IPS DF 6.9 (cell line): ENCODE measurements at regions not wholly inside any gene's neighbourhood (a gene's known extent, or its start where the extent isn't known, plus 50 kb on each side); places are given as distances from the start of the nearest gene placed in this dataset.
A peak's percentile ranks its signal among the peaks of the same experiment; 100 is the strongest.
"Not testable (repeated sequence)": the region's sequence is repeated elsewhere in the genome, so short reads cannot be mapped to it uniquely, and the experiment has no call there.

Experiments
- DNase-seq: peaks from one replicate; pipeline ENCODE4 v3.0.0-alpha.2; 2013; ENCODE audit warnings: low read depth, low spot score
- H3K27ac ChIP-seq: one replicate; pipeline ENCODE4 v1.5.1; 2013; ENCODE audit warnings: low read length, control low read depth
- H3K27me3 ChIP-seq: 2 replicates; pipeline ENCODE4 v1.6.1; 2013; ENCODE audit warnings: mild to moderate bottlenecking, low read length; ENCODE audit not compliant: control insufficient read depth, insufficient read depth
- H3K36me3 ChIP-seq: 2 replicates; pipeline ENCODE4 v1.6.1; 2013; ENCODE audit warnings: low read length; ENCODE audit not compliant: control insufficient read depth, insufficient read depth
- H3K4me1 ChIP-seq: 2 replicates; pipeline ENCODE4 v1.6.1; 2013; ENCODE audit warnings: low read length; ENCODE audit not compliant: control insufficient read depth, insufficient read depth
- H3K4me3 ChIP-seq: 2 replicates; pipeline ENCODE4 v1.5.1; 2013; ENCODE audit warnings: mild to moderate bottlenecking, low read length
- H3K9me3 ChIP-seq: 2 replicates; pipeline ENCODE4 v1.6.1; 2013; ENCODE audit warnings: low read length, inconsistent platforms; ENCODE audit not compliant: control insufficient read depth, insufficient read depth
- WGBS: extraction: QIAGEN DNeasy Blood & Tissue Kit; methylation state at CpG from one replicate; pipeline ENCODE4 v1.1.7; 2013; ENCODE audit warnings: mixed read lengths, missing lambda C conversion rate; ENCODE audit not compliant: insufficient read length, insufficient coverage; 5-methylcytosine and 5-hydroxymethylcytosine counted together

DNA sequence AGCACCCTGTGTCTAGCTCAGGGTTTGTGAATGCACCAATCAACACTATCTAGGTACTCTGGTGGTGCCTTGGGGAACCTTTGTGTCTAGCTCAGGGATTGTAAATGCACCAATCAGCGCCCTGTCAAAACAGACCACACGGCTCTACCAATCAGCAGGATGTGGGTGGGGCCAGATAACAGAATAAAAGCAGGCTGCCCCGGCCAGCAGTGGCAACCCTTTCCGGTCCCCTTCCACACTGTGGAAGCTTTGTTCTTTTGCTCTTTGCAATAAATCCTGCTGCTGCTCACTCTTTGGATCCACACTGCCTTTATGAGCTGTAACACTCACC lies 138.4 kb downstream of the RFX6 start:
- not testable (repeated sequence) for H3K4me1 ChIP-seq, H3K27ac ChIP-seq, H3K4me3 ChIP-seq, H3K9me3 ChIP-seq, H3K36me3 ChIP-seq, H3K27me3 ChIP-seq, DNase-seq
- no CpG with 5 or more reads among the region's 4 CpGs for WGBS

DNA sequence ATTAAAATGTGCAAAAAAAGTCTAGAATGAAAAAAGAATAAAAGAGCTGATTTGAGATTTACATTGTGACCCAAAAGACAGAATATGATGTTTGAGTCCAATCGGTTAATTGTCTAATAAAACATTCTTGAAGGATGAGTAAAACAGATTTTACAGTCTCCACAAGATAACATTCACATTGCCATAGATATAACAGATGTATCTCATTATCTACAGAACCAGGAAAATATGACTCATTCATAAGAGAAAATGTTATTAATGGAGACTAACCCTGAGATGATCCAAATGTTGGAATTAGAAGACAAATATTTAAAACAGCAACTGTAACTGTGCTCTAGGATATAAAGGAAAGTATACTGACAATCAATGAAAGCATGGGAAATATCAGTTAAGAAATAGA lies 141.7 kb downstream of the RFX6 start:
- Histone ChIP-seq H3K36me3 (no peaks in the 10 kb centered on the region), H3K27me3 (no peaks in the 10 kb centered on the region), H3K9me3 (no peaks in the 10 kb centered on the region), H3K4me1 (no peaks in the 10 kb centered on the region), H3K27ac (no peak overlapping the region), H3K4me3 (no peak overlapping the region)
- DNase-seq: no peak
- no CpG with 5 or more reads among the region's 1 CpG for WGBS

DNA sequence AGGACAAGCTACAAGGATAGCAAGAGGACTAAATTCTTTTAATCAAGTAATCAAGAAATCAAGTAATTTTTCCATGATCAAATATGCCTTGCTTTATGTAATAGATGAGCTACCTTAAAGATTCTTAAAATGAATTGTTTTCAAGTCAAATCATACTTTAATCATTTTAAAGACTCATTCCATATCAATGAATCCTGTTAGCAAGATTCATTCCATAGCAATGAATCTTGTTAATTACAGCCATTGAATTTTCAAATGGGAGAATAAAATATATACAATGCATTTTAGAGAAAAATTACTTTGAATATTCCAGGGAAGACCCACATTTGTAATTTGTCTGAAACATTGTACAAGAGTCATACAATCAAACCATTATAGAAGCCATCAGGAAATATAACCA lies 145.7 kb downstream of the RFX6 start:
- DNase-seq: no peak
- Histone ChIP-seq H3K36me3 (no peaks in the 10 kb centered on the region), H3K27me3 (no peaks in the 10 kb centered on the region), H3K4me1 (no peaks in the 10 kb centered on the region), H3K9me3 (no peaks in the 10 kb centered on the region), H3K4me3 (no peak overlapping the region), H3K27ac (no peak overlapping the region)

DNA sequence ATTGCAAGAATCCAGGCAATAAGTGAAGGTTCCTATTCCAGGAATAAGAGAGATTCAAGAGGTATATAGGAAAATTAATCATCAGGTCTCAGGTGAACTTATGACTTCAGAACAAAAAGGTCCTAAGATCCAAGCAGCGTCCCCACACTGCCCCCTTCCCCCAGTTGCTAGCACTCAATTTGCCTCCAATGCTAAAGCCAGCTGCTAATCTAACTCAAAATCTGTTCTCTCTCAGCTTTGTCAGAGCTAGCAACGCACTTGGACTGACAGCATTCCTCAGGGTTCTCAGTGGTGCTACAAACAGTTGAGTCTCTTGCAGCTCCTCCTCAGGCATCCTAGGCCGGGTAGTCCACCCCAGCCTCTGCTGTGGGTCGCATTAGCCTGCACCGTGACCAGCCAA lies 148.3 kb downstream of the RFX6 start:
- H3K4me1 ChIP-seq: no peaks in the 10 kb centered on the region
- H3K27ac ChIP-seq: no peak overlapping the region
- no peak overlapping the region for H3K4me3 ChIP-seq
- no peaks in the 10 kb centered on the region for H3K36me3 ChIP-seq
- DNase-seq: no peak
- H3K9me3 ChIP-seq: no peaks in the 10 kb centered on the region
- H3K27me3 ChIP-seq: no peaks in the 10 kb centered on the region
- WGBS: no CpG with 5 or more reads among the region's 5 CpGs

DNA sequence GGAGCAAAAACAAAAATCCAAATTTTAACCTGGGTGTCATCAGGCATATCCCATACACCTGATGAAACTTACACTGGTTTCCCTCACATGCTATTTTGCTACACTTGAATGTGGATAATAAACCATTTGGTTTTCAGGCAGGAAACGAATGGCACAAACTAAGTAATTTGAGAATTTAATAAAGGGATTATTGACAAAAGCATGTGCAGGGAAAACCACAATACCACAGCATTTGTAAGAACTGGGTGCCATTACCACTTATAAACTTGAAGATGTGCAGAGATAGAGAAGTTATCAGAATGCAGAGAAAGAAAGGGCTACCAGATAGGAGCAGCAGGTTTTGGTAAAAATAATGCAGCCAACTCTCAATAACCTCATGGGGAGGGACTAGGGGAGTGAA lies 151.2 kb downstream of the RFX6 start:
- DNase-seq: no peak
- H3K27ac ChIP-seq: no peak overlapping the region
- H3K4me1 ChIP-seq: no peaks in the 10 kb centered on the region
- no peaks in the 10 kb centered on the region for H3K9me3 ChIP-seq
- no CpG with 5 or more reads among the region's 1 CpG for WGBS
- no peaks in the 10 kb centered on the region for H3K36me3 ChIP-seq
- no peaks in the 10 kb centered on the region for H3K27me3 ChIP-seq
- no peak overlapping the region for H3K4me3 ChIP-seq

DNA sequence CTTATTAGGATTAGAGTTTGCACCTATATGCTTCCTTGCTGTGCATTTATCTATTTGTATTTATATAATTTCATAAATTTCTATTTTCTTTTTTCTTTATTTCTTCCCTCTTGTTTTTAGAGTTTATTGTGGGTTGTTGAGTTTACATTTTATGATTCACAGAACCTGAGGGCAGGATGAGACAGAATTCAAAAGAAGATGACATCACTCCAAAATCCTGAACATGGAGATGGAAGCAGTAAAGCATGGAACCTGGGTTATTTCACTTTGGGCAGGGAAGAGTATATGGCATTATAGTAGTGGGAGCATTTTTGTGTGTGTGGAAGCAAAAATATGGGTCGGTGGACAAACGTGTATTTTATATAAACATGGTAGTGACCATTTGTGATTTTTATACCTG lies 157.5 kb downstream of the RFX6 start:
- no peak for DNase-seq
- WGBS: no CpG with 5 or more reads among the region's 2 CpGs
- H3K4me3 ChIP-seq: no peak overlapping the region
- H3K9me3 ChIP-seq: no peaks in the 10 kb centered on the region
- H3K36me3 ChIP-seq: no peaks in the 10 kb centered on the region
- no peak overlapping the region for H3K27ac ChIP-seq
- H3K27me3 ChIP-seq: no peaks in the 10 kb centered on the region
- no peaks in the 10 kb centered on the region for H3K4me1 ChIP-seq

DNA sequence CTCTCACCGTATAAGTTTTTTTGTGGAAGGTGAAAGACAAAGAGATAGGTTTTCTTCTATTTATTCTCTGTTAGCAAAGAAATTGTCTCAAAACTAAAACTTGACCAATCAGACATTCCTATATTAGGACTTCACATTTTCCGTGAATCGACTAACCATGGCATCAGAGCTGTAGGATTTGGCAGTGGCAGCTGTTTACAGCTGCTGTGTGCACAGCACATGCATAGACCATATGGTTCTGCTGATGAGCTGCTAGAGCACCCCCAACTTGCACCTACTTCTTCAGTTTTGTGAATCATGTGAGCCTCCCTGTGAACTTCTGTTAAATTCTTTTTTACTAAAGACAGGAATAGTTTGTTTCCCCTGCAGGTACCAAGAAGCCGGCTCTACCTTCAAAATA lies 157.9 kb downstream of the RFX6 start:
- H3K4me3 ChIP-seq: no peak overlapping the region
- no peak overlapping the region for H3K27ac ChIP-seq
- no peaks in the 10 kb centered on the region for H3K4me1 ChIP-seq
- H3K9me3 ChIP-seq: no peaks in the 10 kb centered on the region
- DNase-seq: no peak
- H3K27me3 ChIP-seq: no peaks in the 10 kb centered on the region
- WGBS: no CpG with 5 or more reads among the region's 4 CpGs
- no peaks in the 10 kb centered on the region for H3K36me3 ChIP-seq

DNA sequence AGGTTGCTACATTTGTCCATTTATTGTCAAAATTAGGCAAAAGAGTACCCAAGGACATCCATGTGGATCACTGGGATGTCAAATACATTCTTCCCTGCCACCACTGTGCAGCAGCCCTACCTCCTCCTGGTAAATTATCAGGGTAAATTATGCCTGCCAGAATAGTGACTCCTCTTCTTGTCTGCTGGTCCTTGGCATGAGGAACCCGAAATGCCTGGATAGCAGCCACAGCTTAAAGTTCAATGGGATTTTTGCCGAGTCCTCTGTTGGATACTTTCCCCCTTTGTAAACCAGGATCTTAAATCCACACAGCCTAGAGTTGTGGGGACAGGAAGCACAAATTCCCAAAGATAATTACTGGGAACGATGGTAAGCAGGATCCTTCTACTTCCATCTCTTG lies 173.3 kb downstream of the RFX6 start:
- Histone ChIP-seq H3K27me3 (no peaks in the 10 kb centered on the region), H3K4me3 (no peak overlapping the region), H3K4me1 (no peaks in the 10 kb centered on the region), H3K27ac (no peak overlapping the region), H3K9me3 (no peaks in the 10 kb centered on the region), H3K36me3 (no peaks in the 10 kb centered on the region)
- no peak for DNase-seq
- no CpG with 5 or more reads among the region's 3 CpGs for WGBS

DNA sequence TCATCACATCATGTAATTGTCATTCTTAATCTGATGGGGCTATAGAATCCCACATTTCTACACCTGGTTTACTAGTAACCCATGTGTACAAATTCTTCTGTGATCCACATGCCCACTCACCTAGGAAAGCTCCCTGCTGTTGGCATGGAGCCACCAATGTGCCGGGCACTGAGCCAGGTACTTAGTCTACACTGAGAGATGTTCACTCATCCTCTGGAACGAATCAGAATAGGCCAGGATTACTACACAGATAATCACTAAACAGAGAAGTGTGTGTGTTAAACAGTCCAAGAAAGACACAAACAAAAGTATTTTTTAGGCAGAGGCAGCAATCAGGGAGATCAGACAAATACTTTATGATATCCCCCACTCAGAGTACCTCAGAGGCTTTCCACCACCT lies 193.2 kb upstream of the VGLL2 start:
- DNase-seq: no peak
- H3K36me3 ChIP-seq: no peaks in the 10 kb centered on the region
- no peaks in the 10 kb centered on the region for H3K27me3 ChIP-seq
- no CpG with 5 or more reads among the region's 2 CpGs for WGBS
- no peak overlapping the region for H3K4me3 ChIP-seq
- H3K27ac ChIP-seq: no peak overlapping the region
- H3K9me3 ChIP-seq: no peaks in the 10 kb centered on the region
- peaks cover 1% of the 10 kb centered on the region; the same call in 1 of the 2 replicates for H3K4me1 ChIP-seq

DNA sequence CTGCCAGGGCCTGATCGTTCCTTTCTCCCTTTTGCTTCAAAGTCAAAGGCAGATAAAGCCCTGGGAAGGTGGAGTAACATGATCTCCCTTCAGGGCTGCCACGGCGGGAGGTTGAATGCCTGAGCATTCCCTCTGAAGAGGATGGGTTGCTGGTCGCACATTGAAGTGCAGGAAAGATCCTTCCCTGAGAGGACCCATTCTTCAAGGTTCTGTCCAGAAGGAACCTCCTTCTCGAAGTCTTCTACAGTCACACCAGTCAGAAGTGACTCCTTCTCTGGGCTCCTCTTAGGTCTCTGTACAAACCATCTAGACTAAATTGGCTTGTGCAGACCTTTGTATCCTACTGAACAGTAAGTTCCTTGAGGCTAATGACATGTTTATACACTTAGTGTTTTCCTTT lies 192.6 kb upstream of the VGLL2 start:
- DNase-seq: peak; percentile 29
- no peaks in the 10 kb centered on the region for H3K27me3 ChIP-seq
- H3K27ac ChIP-seq: no peak overlapping the region
- H3K4me3 ChIP-seq: no peak overlapping the region
- H3K36me3 ChIP-seq: no peaks in the 10 kb centered on the region
- no CpG with 5 or more reads among the region's 5 CpGs for WGBS
- H3K4me1 ChIP-seq: 0 out of 2 replicates have a peak, but pooled peaks cover 1% of the 10 kb centered on the region
- H3K9me3 ChIP-seq: no peaks in the 10 kb centered on the region

DNA sequence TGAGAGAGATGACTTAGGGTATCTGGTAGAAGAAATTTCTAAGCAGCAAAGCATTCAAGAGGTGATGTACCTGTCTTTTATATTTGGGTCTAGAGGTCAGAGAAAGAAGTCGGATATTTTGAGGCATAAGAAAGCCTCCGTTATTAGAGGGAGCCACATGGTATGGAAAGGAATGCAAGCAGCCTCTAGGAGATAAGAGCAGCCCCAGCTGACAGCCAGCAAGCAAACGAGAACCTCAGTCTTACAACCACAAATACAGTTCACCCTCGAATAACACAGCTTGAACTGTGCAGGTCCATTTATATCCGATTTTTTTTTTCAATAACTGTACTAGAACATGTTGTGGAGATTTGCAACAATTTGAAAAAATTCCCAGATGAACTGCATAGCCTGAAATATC lies 190.7 kb upstream of the VGLL2 start:
- H3K9me3 ChIP-seq: no peaks in the 10 kb centered on the region
- no peak overlapping the region for H3K4me3 ChIP-seq
- no peaks in the 10 kb centered on the region for H3K36me3 ChIP-seq
- no peaks in the 10 kb centered on the region for H3K27me3 ChIP-seq
- H3K27ac ChIP-seq: no peak overlapping the region
- no peak for DNase-seq
- WGBS: no CpG with 5 or more reads among the region's 5 CpGs
- H3K4me1 ChIP-seq: 0 out of 2 replicates have a peak, but pooled peaks cover 1% of the 10 kb centered on the region
